ENCODE measurements at regions not wholly inside any gene's neighbourhood (a gene's known extent, or its start where the extent isn't known, plus 50 kb on each side); places are given as distances from the start of the nearest gene placed in this dataset.

GRCh38 chr14:98181768-98182167, 1090.2 kb downstream of the BCL11B start:
- TF ChIP-seq CTCF (IDR thresholded peaks at IDR 0.05) (no peak), ZFX (IDR thresholded peaks at IDR 0.05; ENCODE audit: borderline replicate concordance) (no peak)
